ENCODE measurements at regions not wholly inside any gene's neighbourhood (a gene's known extent, or its start where the extent isn't known, plus 50 kb on each side); places are given as distances from the start of the nearest gene placed in this dataset.
"Not testable (repeated sequence)": the region's sequence is repeated elsewhere in the genome, so short reads cannot be mapped to it uniquely, and the experiment has no call there.

DNA sequence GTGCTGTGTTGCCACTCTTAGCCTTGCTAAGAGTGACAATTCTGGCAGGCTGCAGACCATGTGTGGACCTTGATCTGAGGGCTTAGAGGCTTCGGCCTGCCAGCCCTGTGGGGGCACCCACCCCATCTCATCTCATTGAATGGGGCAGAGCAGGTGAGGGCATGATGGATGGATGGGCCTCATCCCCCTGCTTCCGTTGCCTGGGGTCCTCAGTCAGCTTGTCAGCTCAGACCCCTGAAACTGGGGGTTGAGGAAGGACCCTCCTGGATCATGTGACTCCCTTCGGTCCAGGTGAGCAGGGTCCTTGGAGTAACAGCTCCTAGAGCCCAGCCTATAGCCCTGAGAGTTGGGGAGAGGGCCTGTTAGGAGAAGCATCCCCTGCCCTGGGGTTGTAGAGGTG is 3076.8 kb downstream of the RPIA start:
- CTCF ChIA-PET; BruUV-seq (replicated peaks); H3K4me1 ChIP-seq (ENCODE audit: insufficient read depth, low read length, poor library complexity, severe bottlenecking); H3K27me3 ChIP-seq (replicated peaks; ENCODE audit: insufficient read depth, low read depth, low read length, poor library complexity); H3K27ac ChIP-seq (ENCODE audit: low read depth, low read length, poor library complexity, severe bottlenecking); H3K36me3 ChIP-seq (ENCODE audit: insufficient read depth, low read length, poor library complexity, severe bottlenecking); intact Hi-C loops (cut with micrococcal nuclease; ENCODE audit: unreplicated experiment); DNase-seq (ENCODE audit: low spot score); POLR2A ChIA-PET (ENCODE audit: low non-redundant PET); H3K4me3 ChIP-seq (ENCODE audit: low read depth, low read length, poor library complexity, severe bottlenecking); H3K9me3 ChIP-seq (ENCODE audit: low read depth, low read length, poor library complexity, severe bottlenecking): not testable (repeated sequence)

DNA sequence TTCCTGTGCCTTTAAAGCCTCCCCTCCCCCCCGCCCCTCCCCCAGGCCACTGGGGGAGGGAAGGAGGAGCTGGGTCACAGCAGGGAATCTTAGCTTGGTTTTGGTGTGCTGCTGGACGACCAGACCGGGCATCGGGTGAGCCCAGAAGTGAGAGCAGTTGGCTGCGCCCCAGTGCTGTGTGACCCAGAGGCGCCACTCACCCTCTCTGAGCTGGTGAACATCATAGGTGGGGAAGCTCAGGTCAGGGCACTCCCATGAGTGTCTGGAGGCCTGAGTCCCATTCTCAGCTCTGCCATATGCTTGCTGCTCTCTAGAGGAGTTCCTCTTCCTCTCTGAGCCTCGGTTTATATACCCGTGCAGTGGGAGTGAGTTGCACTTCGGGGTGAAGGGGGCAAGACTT is 3077.5 kb downstream of the RPIA start:
- BruUV-seq (replicated peaks); POLR2A ChIA-PET (ENCODE audit: low non-redundant PET); H3K36me3 ChIP-seq (ENCODE audit: insufficient read depth, low read length, poor library complexity, severe bottlenecking); H3K9me3 ChIP-seq (ENCODE audit: low read depth, low read length, poor library complexity, severe bottlenecking); CTCF ChIA-PET; intact Hi-C loops (cut with micrococcal nuclease; ENCODE audit: unreplicated experiment); DNase-seq (ENCODE audit: low spot score); H3K4me3 ChIP-seq (ENCODE audit: low read depth, low read length, poor library complexity, severe bottlenecking); H3K4me1 ChIP-seq (ENCODE audit: insufficient read depth, low read length, poor library complexity, severe bottlenecking); H3K27ac ChIP-seq (ENCODE audit: low read depth, low read length, poor library complexity, severe bottlenecking); H3K27me3 ChIP-seq (replicated peaks; ENCODE audit: insufficient read depth, low read depth, low read length, poor library complexity): not testable (repeated sequence)

DNA sequence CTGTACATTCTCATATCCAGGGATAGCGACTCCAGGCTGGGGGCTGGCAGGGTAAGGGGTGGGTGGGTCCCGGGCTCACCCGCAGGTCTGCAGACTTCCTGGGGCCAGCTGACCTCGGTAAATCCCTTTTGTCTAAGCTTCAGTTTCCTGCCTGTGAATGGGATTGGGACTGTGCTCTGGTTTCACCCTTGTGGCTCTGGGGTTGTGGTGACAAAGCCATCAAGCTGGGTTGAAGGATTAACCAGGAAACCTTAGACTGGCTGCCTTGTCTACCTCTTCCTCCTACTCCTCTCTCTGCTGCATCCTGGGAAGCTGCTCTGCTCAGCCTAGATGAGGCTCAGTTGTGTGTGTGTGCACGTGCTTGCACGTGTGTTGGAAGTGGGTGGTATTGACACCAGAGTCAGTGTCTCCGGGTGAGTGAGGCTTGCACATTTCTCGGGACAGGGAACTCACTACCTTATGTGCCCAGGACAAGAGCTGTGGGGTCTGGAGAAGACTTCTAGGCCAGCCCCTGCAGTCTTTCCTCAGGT is 3078.6 kb downstream of the RPIA start:
- H3K36me3 ChIP-seq (ENCODE audit: insufficient read depth, low read length, poor library complexity, severe bottlenecking); DNase-seq (ENCODE audit: low spot score); BruUV-seq (replicated peaks); POLR2A ChIA-PET (ENCODE audit: low non-redundant PET); H3K9me3 ChIP-seq (ENCODE audit: low read depth, low read length, poor library complexity, severe bottlenecking); H3K4me1 ChIP-seq (ENCODE audit: insufficient read depth, low read length, poor library complexity, severe bottlenecking); H3K4me3 ChIP-seq (ENCODE audit: low read depth, low read length, poor library complexity, severe bottlenecking); H3K27ac ChIP-seq (ENCODE audit: low read depth, low read length, poor library complexity, severe bottlenecking); CTCF ChIA-PET; H3K27me3 ChIP-seq (replicated peaks; ENCODE audit: insufficient read depth, low read depth, low read length, poor library complexity); intact Hi-C loops (cut with micrococcal nuclease; ENCODE audit: unreplicated experiment): not testable (repeated sequence)

DNA sequence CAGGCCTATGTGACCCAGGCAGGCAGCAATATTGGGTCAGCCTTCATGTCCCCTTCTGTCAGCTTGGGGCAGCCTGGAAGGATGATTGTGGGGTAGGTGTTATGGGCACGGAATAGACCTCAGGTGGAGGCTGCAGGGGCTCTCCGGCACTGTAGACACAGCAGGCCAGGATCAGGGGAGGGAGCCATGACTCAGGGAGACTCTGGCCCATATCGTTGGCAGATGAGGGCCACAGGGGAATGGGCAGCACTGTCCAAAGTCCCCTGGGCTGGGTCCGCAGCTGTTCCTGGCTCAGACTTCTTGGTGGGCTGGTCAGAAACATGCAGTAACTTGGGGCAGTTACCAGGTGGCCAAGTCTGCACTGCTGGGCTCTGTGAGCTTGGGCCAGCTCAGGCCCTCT is 3080.1 kb downstream of the RPIA start:
- H3K27me3 ChIP-seq (replicated peaks; ENCODE audit: insufficient read depth, low read depth, low read length, poor library complexity); CTCF ChIA-PET; H3K36me3 ChIP-seq (ENCODE audit: insufficient read depth, low read length, poor library complexity, severe bottlenecking); H3K4me3 ChIP-seq (ENCODE audit: low read depth, low read length, poor library complexity, severe bottlenecking); DNase-seq (ENCODE audit: low spot score); POLR2A ChIA-PET (ENCODE audit: low non-redundant PET); intact Hi-C loops (cut with micrococcal nuclease; ENCODE audit: unreplicated experiment); H3K4me1 ChIP-seq (ENCODE audit: insufficient read depth, low read length, poor library complexity, severe bottlenecking); H3K27ac ChIP-seq (ENCODE audit: low read depth, low read length, poor library complexity, severe bottlenecking); H3K9me3 ChIP-seq (ENCODE audit: low read depth, low read length, poor library complexity, severe bottlenecking); BruUV-seq (replicated peaks): not testable (repeated sequence)

DNA sequence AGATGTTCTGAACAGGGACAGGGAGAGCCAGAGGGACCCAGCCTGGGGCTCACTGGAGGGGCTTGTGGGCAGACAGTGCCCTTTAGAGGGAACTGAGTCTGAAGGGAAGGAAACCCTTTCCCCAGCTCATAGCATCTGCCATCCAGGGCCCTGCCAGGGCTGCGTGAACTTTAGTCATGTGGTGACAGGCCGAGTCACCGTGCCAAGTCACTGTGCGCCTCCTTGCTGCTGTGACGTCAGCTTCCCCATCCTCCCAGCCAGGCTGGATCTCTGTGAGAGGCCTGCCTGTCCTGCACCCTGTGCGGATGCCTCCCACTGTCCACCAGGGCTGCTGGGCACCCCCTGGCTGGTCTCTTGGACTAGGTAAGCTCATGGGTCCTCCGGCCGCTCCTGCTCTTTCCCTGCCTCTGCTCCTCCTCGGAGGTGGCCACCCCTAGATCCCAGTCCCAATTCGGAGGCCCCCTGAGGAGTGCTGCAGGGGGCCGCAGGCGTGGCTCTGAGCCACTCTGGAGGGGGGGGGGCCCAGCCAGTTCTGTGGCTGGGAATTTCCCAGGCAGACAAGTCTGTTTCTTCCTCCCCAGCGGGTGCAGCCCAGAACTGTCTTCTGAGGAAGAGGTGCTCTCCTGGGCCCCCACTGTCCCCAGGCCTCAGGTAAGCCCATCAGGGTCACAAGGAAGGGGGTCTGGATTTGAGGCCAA is 3080.9 kb downstream of the RPIA start:
- intact Hi-C loops (cut with micrococcal nuclease; ENCODE audit: unreplicated experiment); BruUV-seq (replicated peaks); H3K9me3 ChIP-seq (ENCODE audit: low read depth, low read length, poor library complexity, severe bottlenecking); H3K4me3 ChIP-seq (ENCODE audit: low read depth, low read length, poor library complexity, severe bottlenecking); H3K27me3 ChIP-seq (replicated peaks; ENCODE audit: insufficient read depth, low read depth, low read length, poor library complexity); H3K36me3 ChIP-seq (ENCODE audit: insufficient read depth, low read length, poor library complexity, severe bottlenecking); POLR2A ChIA-PET (ENCODE audit: low non-redundant PET); H3K4me1 ChIP-seq (ENCODE audit: insufficient read depth, low read length, poor library complexity, severe bottlenecking); H3K27ac ChIP-seq (ENCODE audit: low read depth, low read length, poor library complexity, severe bottlenecking); DNase-seq (ENCODE audit: low spot score); CTCF ChIA-PET: not testable (repeated sequence)

DNA sequence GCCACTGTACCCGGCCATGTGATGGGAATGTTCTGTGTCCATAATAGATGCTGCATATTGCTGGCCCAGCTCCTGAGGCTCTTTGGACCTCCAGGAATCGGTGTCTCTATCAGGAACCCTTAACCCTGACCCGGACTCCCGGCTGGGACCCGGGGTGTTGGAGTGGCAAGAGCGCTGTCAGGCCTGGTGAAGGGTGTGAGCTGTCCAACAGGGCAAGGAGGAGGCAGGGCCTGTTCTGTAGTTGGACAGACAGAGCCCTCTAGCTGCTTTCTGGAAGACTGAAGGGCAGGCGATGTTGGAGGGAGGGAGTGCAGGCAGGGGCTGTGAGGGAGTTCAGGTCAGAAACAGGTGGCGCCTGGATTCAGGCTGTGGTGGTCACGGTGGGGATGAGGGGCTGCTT is 3082.3 kb downstream of the RPIA start:
- BruUV-seq (replicated peaks); intact Hi-C loops (cut with micrococcal nuclease; ENCODE audit: unreplicated experiment); POLR2A ChIA-PET (ENCODE audit: low non-redundant PET); H3K27ac ChIP-seq (ENCODE audit: low read depth, low read length, poor library complexity, severe bottlenecking); H3K36me3 ChIP-seq (ENCODE audit: insufficient read depth, low read length, poor library complexity, severe bottlenecking); DNase-seq (ENCODE audit: low spot score); H3K27me3 ChIP-seq (replicated peaks; ENCODE audit: insufficient read depth, low read depth, low read length, poor library complexity); CTCF ChIA-PET; H3K4me1 ChIP-seq (ENCODE audit: insufficient read depth, low read length, poor library complexity, severe bottlenecking); H3K4me3 ChIP-seq (ENCODE audit: low read depth, low read length, poor library complexity, severe bottlenecking); H3K9me3 ChIP-seq (ENCODE audit: low read depth, low read length, poor library complexity, severe bottlenecking): not testable (repeated sequence)

DNA sequence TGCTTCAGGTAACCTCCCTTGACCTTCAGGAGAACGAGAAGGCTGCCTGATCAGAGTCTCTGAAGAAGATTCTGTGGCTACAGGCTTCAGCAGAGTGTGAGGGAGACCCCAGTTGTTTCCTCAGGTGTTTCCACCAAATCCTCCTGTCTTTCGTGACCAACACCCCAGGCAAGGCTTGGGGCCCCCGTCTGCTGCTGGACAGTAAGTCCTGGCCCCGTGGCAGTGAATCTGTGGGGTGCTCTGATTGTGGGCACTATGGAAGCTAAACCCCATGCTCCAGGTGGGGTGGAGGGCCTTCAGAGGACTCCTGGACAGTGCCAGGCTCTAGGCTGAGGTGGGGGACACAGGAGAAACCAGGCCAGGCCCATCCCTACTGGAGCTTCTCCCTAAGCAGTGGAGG is 3083.7 kb downstream of the RPIA start:
- H3K4me3 ChIP-seq (ENCODE audit: low read depth, low read length, poor library complexity, severe bottlenecking); H3K4me1 ChIP-seq (ENCODE audit: insufficient read depth, low read length, poor library complexity, severe bottlenecking); H3K27me3 ChIP-seq (replicated peaks; ENCODE audit: insufficient read depth, low read depth, low read length, poor library complexity); H3K36me3 ChIP-seq (ENCODE audit: insufficient read depth, low read length, poor library complexity, severe bottlenecking); intact Hi-C loops (cut with micrococcal nuclease; ENCODE audit: unreplicated experiment); H3K27ac ChIP-seq (ENCODE audit: low read depth, low read length, poor library complexity, severe bottlenecking); CTCF ChIA-PET; H3K9me3 ChIP-seq (ENCODE audit: low read depth, low read length, poor library complexity, severe bottlenecking); DNase-seq (ENCODE audit: low spot score); POLR2A ChIA-PET (ENCODE audit: low non-redundant PET); BruUV-seq (replicated peaks): not testable (repeated sequence)

DNA sequence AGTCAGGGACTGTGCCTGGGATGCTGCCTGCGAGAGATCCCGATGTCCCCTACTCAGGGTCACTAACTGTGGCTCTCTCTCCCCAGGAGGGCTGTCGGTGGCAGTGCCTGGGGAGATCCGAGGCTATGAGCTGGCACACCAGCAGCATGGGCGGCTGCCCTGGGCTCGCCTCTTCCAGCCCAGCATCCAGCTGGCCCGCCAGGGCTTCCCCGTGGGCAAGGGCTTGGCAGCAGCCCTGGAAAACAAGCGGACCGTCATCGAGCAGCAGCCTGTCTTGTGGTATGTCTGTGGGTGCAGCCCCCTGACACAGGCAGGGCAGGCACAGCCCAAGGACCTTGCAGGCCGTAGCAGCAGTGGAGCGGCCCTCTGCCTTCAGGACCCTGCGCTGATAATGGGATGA is 3088.9 kb downstream of the RPIA start:
- CTCF ChIA-PET; POLR2A ChIA-PET (ENCODE audit: low non-redundant PET); DNase-seq (ENCODE audit: low spot score); H3K9me3 ChIP-seq (ENCODE audit: low read depth, low read length, poor library complexity, severe bottlenecking); intact Hi-C loops (cut with micrococcal nuclease; ENCODE audit: unreplicated experiment); H3K36me3 ChIP-seq (ENCODE audit: insufficient read depth, low read length, poor library complexity, severe bottlenecking); H3K27me3 ChIP-seq (replicated peaks; ENCODE audit: insufficient read depth, low read depth, low read length, poor library complexity); H3K4me1 ChIP-seq (ENCODE audit: insufficient read depth, low read length, poor library complexity, severe bottlenecking); BruUV-seq (replicated peaks); H3K4me3 ChIP-seq (ENCODE audit: low read depth, low read length, poor library complexity, severe bottlenecking); H3K27ac ChIP-seq (ENCODE audit: low read depth, low read length, poor library complexity, severe bottlenecking): not testable (repeated sequence)
